ENCODE measurements at regions not wholly inside any gene's neighbourhood (a gene's known extent, or its start where the extent isn't known, plus 50 kb on each side); places are given as distances from the start of the nearest gene placed in this dataset.

- H3K27me3 ChIP-seq (replicated peaks; ENCODE audit: control insufficient read depth, insufficient read depth, low read length), result peaks cover 20% of the 10 kb centered on the region
- no peak for DNase-seq (ENCODE audit: low read depth)
- H3K4me3 ChIP-seq (ENCODE audit: low read length), result no peak overlapping the region
- H3K4me1 ChIP-seq (ENCODE audit: control insufficient read depth, insufficient read depth, low read length), result no peaks in the 10 kb centered on the region
- no peaks in the 10 kb centered on the region for H3K36me3 ChIP-seq (ENCODE audit: control insufficient read depth, insufficient read depth, low read length, severe bottlenecking)
- no peaks in the 10 kb centered on the region for H3K9me3 ChIP-seq (ENCODE audit: control insufficient read depth, low read length)
- H3K9ac ChIP-seq (ENCODE audit: low read length), result no peak overlapping the region
Observed at GRCh38 chr10:80697926-80698325, 160.2 kb downstream of the SH2D4B start.

- Histone ChIP-seq H3K27me3 (replicated peaks; ENCODE audit: control insufficient read depth, insufficient read depth, low read length) (peaks cover 22% of the 10 kb centered on the region), H3K4me1 (ENCODE audit: control insufficient read depth, insufficient read depth, low read length) (no peaks in the 10 kb centered on the region), H3K9me3 (ENCODE audit: control insufficient read depth, low read length) (no peaks in the 10 kb centered on the region), H3K4me3 (ENCODE audit: low read length) (no peak overlapping the region), H3K9ac (ENCODE audit: low read length) (no peak overlapping the region), H3K36me3 (ENCODE audit: control insufficient read depth, insufficient read depth, low read length, severe bottlenecking) (no peaks in the 10 kb centered on the region)
- DNase-seq (ENCODE audit: low read depth), result peak; percentile 88
Observed at GRCh38 chr10:80699602-80700039, 161.9 kb downstream of the SH2D4B start.

DNA sequence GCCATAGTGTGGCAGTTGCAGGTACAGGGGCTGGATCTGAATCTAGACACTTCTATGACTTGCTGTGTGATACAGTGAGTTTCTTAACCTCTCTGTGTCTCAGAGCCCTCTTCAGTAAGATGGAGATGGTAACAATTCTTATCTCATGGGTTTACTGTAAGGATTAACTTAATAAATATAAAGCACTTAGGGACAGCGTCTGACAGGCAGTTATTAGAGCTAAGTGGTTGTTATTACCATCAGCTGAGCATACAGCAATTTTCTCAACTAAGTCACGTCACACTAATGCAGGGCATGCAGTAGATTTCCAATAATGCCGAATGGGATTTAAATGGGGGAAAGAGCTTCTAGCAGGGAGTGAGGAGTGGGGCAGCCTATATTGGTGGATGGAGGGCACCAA is 162.6 kb downstream of the SH2D4B start:
- DNase-seq (ENCODE audit: low read depth), result no peak
- no peaks in the 10 kb centered on the region for H3K9me3 ChIP-seq (ENCODE audit: control insufficient read depth, low read length)
- H3K36me3 ChIP-seq (ENCODE audit: control insufficient read depth, insufficient read depth, low read length, severe bottlenecking), result no peaks in the 10 kb centered on the region
- H3K9ac ChIP-seq (ENCODE audit: low read length), result no peak overlapping the region
- H3K4me3 ChIP-seq (ENCODE audit: low read length), result no peak overlapping the region
- H3K27me3 ChIP-seq (replicated peaks; ENCODE audit: control insufficient read depth, insufficient read depth, low read length), result peaks cover 22% of the 10 kb centered on the region
- no peaks in the 10 kb centered on the region for H3K4me1 ChIP-seq (ENCODE audit: control insufficient read depth, insufficient read depth, low read length)

GRCh38 chr10:80700760-80701444 is 163.2 kb downstream of the SH2D4B start:
- Histone ChIP-seq H3K9me3 (ENCODE audit: control insufficient read depth, low read length) (no peaks in the 10 kb centered on the region), H3K4me3 (ENCODE audit: low read length) (no peak overlapping the region), H3K27me3 (replicated peaks; ENCODE audit: control insufficient read depth, insufficient read depth, low read length) (peaks cover 17% of the 10 kb centered on the region), H3K9ac (ENCODE audit: low read length) (no peak overlapping the region), H3K36me3 (ENCODE audit: control insufficient read depth, insufficient read depth, low read length, severe bottlenecking) (no peaks in the 10 kb centered on the region), H3K4me1 (ENCODE audit: control insufficient read depth, insufficient read depth, low read length) (no peaks in the 10 kb centered on the region)
- DNase-seq (ENCODE audit: low read depth), result no peak

GRCh38 chr10:80701706-80702105 is 164.0 kb downstream of the SH2D4B start:
- no peak for DNase-seq (ENCODE audit: low read depth)

DNA sequence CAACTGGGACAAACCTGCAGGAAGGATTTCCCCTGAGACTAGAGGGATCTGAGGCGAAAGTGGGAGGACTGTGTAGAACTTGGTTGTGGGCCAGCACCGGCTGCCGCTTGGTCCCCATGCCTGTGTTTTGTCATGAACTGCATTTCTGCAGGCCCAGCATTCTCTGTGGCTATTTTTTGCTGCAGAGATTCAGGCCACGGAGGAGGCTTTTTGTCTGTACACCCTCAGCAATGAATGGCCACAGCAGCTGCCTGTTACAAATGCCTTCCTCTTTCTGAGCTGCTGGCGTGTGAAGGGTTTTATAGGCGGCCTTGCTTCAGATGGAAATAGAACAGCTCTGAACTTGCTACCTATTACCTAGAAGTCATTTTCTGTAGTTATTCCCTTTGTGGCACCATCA is 164.4 kb downstream of the SH2D4B start:
- Histone ChIP-seq H3K36me3 (ENCODE audit: control insufficient read depth, insufficient read depth, low read length, severe bottlenecking) (no peaks in the 10 kb centered on the region), H3K27me3 (replicated peaks; ENCODE audit: control insufficient read depth, insufficient read depth, low read length) (peaks cover 6% of the 10 kb centered on the region), H3K4me1 (ENCODE audit: control insufficient read depth, insufficient read depth, low read length) (no peaks in the 10 kb centered on the region), H3K9me3 (ENCODE audit: control insufficient read depth, low read length) (no peaks in the 10 kb centered on the region), H3K9ac (ENCODE audit: low read length) (no peak overlapping the region), H3K4me3 (ENCODE audit: low read length) (no peak overlapping the region)
- DNase-seq (ENCODE audit: low read depth), result no peak

More at GRCh38 chr10:80701706-80702105, 164.0 kb downstream of the SH2D4B start:
- Histone ChIP-seq H3K36me3 (ENCODE audit: control insufficient read depth, insufficient read depth, low read length, severe bottlenecking) (no peaks in the 10 kb centered on the region), H3K4me1 (ENCODE audit: control insufficient read depth, insufficient read depth, low read length) (no peaks in the 10 kb centered on the region), H3K27me3 (replicated peaks; ENCODE audit: control insufficient read depth, insufficient read depth, low read length) (peaks cover 10% of the 10 kb centered on the region), H3K9ac (ENCODE audit: low read length) (no peak overlapping the region), H3K4me3 (ENCODE audit: low read length) (no peak overlapping the region), H3K9me3 (ENCODE audit: control insufficient read depth, low read length) (no peaks in the 10 kb centered on the region)

- Histone ChIP-seq H3K27me3 (replicated peaks; ENCODE audit: control insufficient read depth, insufficient read depth, low read length) (peaks cover 7% of the 10 kb centered on the region), H3K4me3 (ENCODE audit: low read length) (no peak overlapping the region), H3K36me3 (ENCODE audit: control insufficient read depth, insufficient read depth, low read length, severe bottlenecking) (no peaks in the 10 kb centered on the region), H3K4me1 (ENCODE audit: control insufficient read depth, insufficient read depth, low read length) (no peaks in the 10 kb centered on the region), H3K9me3 (ENCODE audit: control insufficient read depth, low read length) (no peaks in the 10 kb centered on the region), H3K9ac (ENCODE audit: low read length) (no peak overlapping the region)
- no peak for DNase-seq (ENCODE audit: low read depth)
Observed at GRCh38 chr10:80705899-80706298, 168.2 kb downstream of the SH2D4B start.

DNA sequence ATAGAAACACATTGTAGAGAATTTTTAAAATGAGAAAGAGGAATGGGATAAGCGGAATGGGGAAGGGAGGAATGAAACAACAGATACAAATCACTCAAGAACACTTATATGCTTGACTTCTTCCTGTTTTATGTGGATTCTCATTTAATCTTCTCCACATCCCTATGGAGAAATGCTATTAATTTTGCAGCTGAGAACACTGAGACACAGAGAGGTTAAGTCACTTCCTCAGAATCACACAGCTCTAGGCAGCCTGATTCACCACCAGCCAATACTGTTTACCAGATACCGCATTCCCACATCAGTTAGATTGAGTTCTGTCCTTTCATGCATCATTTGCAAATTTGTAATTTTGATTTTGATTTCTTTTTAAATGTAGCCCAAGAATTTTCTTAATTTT is 170.5 kb downstream of the SH2D4B start:
- Histone ChIP-seq H3K9ac (ENCODE audit: low read length) (no peak overlapping the region), H3K4me3 (ENCODE audit: low read length) (no peak overlapping the region), H3K27me3 (replicated peaks; ENCODE audit: control insufficient read depth, insufficient read depth, low read length) (peaks cover 4% of the 10 kb centered on the region), H3K36me3 (ENCODE audit: control insufficient read depth, insufficient read depth, low read length, severe bottlenecking) (no peaks in the 10 kb centered on the region), H3K4me1 (ENCODE audit: control insufficient read depth, insufficient read depth, low read length) (no peaks in the 10 kb centered on the region), H3K9me3 (ENCODE audit: control insufficient read depth, low read length) (no peaks in the 10 kb centered on the region)
- no peak for DNase-seq (ENCODE audit: low read depth)

GRCh38 chr10:80708808-80709207 is 171.1 kb downstream of the SH2D4B start:
- Histone ChIP-seq H3K4me1 (ENCODE audit: control insufficient read depth, insufficient read depth, low read length) (no peaks in the 10 kb centered on the region), H3K27me3 (replicated peaks; ENCODE audit: control insufficient read depth, insufficient read depth, low read length) (peaks cover 10% of the 10 kb centered on the region), H3K9ac (ENCODE audit: low read length) (no peak overlapping the region), H3K9me3 (ENCODE audit: control insufficient read depth, low read length) (no peaks in the 10 kb centered on the region), H3K4me3 (ENCODE audit: low read length) (no peak overlapping the region), H3K36me3 (ENCODE audit: control insufficient read depth, insufficient read depth, low read length, severe bottlenecking) (no peaks in the 10 kb centered on the region)
- no peak for DNase-seq (ENCODE audit: low read depth)

- DNase-seq (ENCODE audit: low read depth), result no peak
Observed at GRCh38 chr10:80709866-80710265, 172.2 kb downstream of the SH2D4B start.

DNA sequence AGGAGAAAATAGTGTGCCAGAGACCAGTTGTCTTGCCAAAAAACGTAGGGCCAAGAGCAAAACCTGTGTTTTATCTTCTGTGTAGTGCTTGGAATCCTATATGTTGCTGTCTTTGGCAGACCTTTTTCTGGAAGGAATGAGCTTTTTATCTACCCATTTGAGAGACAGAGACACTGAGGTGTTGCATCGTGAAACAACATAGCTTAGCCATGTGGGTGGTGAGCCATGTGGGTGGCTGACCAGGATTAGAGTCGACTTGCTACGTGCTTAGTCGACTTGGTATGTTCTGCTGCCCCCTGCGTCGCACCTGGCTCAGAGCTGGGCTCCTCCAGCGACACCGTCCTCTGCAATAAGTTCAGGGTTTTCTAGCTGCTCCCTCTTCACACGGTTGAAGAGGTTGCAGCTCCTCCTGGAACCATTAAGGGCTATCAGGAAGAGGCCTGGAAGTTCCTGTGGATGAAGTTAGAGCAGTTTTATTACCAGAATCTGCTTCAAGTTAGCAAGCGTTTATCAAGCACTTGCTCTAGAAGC is 175.8 kb downstream of the SH2D4B start:
- Histone ChIP-seq H3K9me3 (ENCODE audit: control insufficient read depth, low read length) (no peaks in the 10 kb centered on the region), H3K4me1 (ENCODE audit: control insufficient read depth, insufficient read depth, low read length) (no peaks in the 10 kb centered on the region), H3K36me3 (ENCODE audit: control insufficient read depth, insufficient read depth, low read length, severe bottlenecking) (no peaks in the 10 kb centered on the region), H3K9ac (ENCODE audit: low read length) (no peak overlapping the region), H3K27me3 (replicated peaks; ENCODE audit: control insufficient read depth, insufficient read depth, low read length) (peaks cover 27% of the 10 kb centered on the region), H3K4me3 (ENCODE audit: low read length) (no peak overlapping the region)
- no peak for DNase-seq (ENCODE audit: low read depth)

More at GRCh38 chr10:80709866-80710265, 172.2 kb downstream of the SH2D4B start:
- no peak overlapping the region for H3K9ac ChIP-seq (ENCODE audit: low read length)
- no peaks in the 10 kb centered on the region for H3K4me1 ChIP-seq (ENCODE audit: control insufficient read depth, insufficient read depth, low read length)
- no peaks in the 10 kb centered on the region for H3K9me3 ChIP-seq (ENCODE audit: control insufficient read depth, low read length)
- H3K4me3 ChIP-seq (ENCODE audit: low read length), result no peak overlapping the region
- H3K27me3 ChIP-seq (replicated peaks; ENCODE audit: control insufficient read depth, insufficient read depth, low read length), result peaks cover 18% of the 10 kb centered on the region
- no peaks in the 10 kb centered on the region for H3K36me3 ChIP-seq (ENCODE audit: control insufficient read depth, insufficient read depth, low read length, severe bottlenecking)

GRCh38 chr10:80714566-80714965 is 176.9 kb downstream of the SH2D4B start:
- no peak for DNase-seq (ENCODE audit: low read depth)
- Histone ChIP-seq H3K9ac (ENCODE audit: low read length) (no peak overlapping the region), H3K4me3 (ENCODE audit: low read length) (no peak overlapping the region)

More at GRCh38 chr10:80714566-80714965, 176.9 kb downstream of the SH2D4B start:
- peaks cover 25% of the 10 kb centered on the region for H3K27me3 ChIP-seq (replicated peaks; ENCODE audit: control insufficient read depth, insufficient read depth, low read length)
- no peaks in the 10 kb centered on the region for H3K36me3 ChIP-seq (ENCODE audit: control insufficient read depth, insufficient read depth, low read length, severe bottlenecking)
- H3K4me1 ChIP-seq (ENCODE audit: control insufficient read depth, insufficient read depth, low read length), result no peaks in the 10 kb centered on the region
- no peaks in the 10 kb centered on the region for H3K9me3 ChIP-seq (ENCODE audit: control insufficient read depth, low read length)

All from adipocyte (in vitro differentiated cells).